ENCODE measurements at regions not wholly inside any gene's neighbourhood (a gene's known extent, or its start where the extent isn't known, plus 50 kb on each side); places are given as distances from the start of the nearest gene placed in this dataset.

GRCh38 chr6:6453186-6453585 is 132.7 kb upstream of the F13A1 start:
- no peak for TF ChIP-seq CTCF (IDR thresholded peaks at IDR 0.05)
- TF ChIP-seq POLR2A (IDR thresholded peaks at IDR 0.05), result no peak
